SHP77 treated with DMSO at 0.1 percent for 48 hours (cell line): ENCODE measurements at regions not wholly inside any gene's neighbourhood (a gene's known extent, or its start where the extent isn't known, plus 50 kb on each side); places are given as distances from the start of the nearest gene placed in this dataset.

Experiments used
- DNase-seq: peaks from one replicate; lab custom pipeline; 2025; lab: John Stamatoyannopoulos, UW

DNA sequence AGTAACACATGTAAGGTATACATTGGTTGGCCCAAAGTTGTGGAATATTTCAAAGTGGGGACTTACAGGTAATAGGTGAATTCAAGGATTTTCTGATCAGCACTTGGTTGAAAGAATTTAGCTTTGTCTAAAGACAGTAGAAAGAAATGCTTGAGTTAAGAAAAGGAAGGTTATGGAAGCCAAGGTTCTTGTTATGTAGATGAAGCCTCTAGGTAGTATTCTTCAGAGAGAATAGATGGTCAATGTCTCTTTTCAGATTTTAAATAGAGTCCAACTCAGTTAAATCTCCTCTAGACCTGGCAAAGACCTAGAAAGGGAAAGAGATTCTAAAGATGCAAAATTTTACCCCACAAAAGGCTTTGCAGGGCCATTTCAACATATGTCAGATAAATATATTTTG, 157.4 kb downstream of the ANKRD30B start:
- no peak for DNase-seq

GRCh38 chr18:14905979-14906378, 158.0 kb downstream of the ANKRD30B start:
- no peak for DNase-seq

DNA sequence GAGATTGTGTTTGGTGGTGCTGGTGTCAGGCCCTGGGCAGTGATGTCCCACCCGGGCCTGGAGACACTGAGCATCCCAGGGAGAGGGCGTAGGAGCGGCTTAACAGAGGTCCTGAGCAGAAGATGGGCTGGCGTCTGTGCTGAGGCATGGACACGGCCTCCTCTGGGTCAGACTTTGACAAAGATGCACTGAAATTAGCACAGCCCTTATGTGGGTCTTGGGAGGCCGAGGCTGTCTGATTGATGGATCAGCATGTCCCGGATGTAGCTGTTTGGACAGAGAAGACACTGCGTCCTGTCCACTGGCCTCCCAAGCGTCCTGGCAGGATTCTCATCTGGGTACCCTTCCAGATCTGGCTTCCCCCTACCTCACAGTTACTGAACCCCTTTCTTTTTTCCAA, 159.4 kb downstream of the ANKRD30B start:
- no peak for DNase-seq

DNA sequence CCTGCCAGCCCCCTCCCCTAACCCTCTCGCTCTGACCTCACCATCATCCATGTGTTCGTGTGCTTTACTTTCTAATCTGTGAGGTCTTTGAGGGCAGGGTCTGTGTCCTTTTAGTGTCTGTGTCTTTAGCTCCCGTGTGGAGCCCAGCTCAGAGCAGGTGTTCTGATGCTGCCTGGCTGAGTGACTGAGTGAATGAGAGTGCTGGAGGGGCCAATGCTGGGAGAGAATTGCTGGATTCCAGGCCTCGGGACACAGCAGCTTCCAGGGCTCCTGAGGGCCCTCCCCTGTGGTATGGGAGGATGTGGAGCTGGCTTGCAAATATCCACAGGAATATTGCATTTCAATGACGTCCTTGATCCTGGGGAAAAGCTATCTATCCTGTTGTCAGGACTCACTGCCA, 160.6 kb downstream of the ANKRD30B start:
- no peak for DNase-seq

GRCh38 chr18:14912967-14913366, 165.0 kb downstream of the ANKRD30B start:
- no peak for DNase-seq

DNA sequence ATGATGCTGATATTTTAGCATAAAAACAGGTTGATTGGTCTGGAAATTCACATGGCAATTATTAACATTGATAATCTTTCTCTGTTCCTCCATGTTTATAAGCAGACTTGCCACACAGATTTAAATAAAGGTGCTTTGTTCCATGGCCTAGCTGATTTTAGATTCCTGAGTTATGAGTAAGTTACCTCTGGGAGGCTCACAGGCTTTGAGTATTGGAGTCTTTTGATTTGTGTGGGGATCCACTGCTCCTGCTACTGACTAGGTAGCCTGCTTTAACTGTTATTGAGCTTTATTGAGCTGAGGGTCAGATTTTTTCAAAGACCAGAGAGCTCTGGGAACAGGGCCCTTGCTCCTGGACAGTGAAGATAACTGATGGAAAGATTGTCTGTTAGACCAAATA, 166.1 kb downstream of the ANKRD30B start:
- no peak for DNase-seq

- no peak for DNase-seq
Measured at GRCh38 chr18:14914771-14915170, 166.8 kb downstream of the ANKRD30B start.

DNA sequence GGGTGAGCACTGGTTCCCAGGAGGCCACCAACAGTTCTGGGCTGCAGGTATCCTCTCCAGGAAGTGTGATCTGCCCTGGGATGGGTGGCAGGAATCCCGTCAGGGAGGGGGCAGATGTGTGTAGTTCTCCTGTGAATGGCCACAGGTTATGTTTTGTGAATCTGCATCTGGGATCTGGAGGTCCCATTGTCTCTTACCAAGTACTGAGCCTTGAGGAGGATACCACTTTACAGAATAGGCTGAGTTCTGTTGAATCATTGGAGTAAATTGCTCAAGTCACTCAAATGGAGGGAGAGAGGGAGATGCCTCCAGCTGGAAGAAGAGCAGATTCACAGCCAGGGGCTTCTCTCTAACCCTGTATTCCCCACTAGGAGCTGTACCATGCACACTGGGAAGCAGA, 168.2 kb downstream of the ANKRD30B start:
- DNase-seq, result no peak

- no peak for DNase-seq
Measured at GRCh38 chr18:14916851-14917250, 168.9 kb downstream of the ANKRD30B start.

GRCh38 chr18:14917311-14917710, 169.3 kb downstream of the ANKRD30B start:
- DNase-seq, result no peak

DNA sequence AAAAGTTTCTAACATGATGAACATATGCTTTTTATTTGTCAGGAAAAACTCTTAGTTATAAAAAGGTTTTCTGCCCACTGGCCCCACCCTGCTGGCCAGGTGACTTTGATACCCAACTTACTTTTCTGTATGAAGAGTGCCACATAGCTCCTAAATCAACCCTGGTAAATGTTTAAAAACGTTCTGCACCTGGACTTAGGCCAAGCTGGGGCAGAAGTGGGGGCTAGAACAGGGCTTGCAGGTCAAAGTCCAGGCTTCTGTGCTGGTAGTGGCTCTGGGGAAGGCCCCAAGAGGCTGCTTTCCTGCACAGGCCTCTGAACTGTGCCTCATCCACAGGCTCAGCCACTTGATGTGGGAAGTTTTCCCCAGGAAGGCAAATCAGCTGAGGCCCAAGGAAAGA, 171.7 kb downstream of the ANKRD30B start:
- DNase-seq, result no peak

DNA sequence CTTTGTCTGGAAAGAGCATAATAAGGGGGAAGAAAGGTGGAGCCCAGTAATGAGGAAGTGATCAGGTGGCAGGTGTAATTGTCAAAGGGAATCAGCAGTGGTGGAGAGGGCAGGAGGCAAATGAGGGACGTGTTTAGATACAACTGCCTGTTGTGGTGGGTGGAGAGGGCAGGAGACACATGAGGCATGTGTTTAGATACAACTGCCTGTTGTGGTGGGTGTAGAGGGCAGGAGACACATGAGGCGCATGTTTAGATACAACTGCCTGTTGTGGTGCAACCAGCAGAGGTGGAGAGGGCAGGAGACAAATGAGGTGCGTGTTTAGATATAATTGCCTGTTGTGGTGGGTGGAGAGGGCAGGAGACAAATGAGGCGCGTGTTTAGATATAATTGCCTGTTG, 173.1 kb downstream of the ANKRD30B start:
- DNase-seq, result no peak

- DNase-seq, result no peak
Measured at GRCh38 chr18:14921547-14921946, 173.6 kb downstream of the ANKRD30B start.

- DNase-seq, result no peak
Measured at GRCh38 chr18:14922031-14922430, 174.1 kb downstream of the ANKRD30B start.

GRCh38 chr18:14922965-14923565, 175.1 kb downstream of the ANKRD30B start:
- no peak for DNase-seq

DNA sequence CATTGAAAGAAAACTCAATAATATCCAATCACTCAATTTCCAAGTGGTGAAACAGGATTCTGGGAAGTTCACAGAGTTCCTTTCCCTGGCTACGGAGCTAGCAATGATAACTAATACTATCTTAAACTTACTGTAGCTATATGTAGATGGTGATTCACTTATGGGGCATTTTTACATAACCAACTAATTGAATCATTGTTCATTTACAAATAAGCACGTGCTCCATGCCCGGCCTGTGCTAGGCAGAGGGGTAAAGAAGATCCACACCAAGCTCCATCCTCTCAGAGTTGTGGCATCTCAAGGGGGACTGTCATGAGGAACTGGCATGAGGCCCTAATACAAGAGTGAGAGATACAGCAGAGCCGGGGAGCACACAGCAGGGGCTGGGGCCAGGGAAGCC, 176.3 kb downstream of the ANKRD30B start:
- no peak for DNase-seq

- DNase-seq, result no peak
Measured at GRCh38 chr18:14925281-14925709, 177.3 kb downstream of the ANKRD30B start.

DNA sequence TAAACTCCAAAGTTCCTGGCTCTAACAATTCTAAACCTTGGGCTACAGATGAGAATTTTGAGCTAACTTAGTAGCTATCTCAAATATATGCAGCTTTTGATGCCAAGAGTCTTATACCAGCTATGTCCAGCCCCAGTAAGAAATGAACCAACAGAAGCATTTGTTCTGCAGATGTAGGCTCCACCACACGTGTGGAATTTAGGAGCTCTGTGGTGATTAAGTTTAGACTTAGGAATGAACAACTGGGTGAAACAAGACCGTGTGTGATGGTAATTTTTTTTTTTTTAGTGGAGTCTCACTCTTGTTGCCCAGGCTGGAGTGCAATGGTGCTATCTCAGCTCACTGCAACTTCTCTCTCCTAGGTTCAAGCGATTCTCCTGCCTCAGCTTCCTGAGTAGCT, 179.7 kb downstream of the ANKRD30B start:
- no peak for DNase-seq

- no peak for DNase-seq
Measured at GRCh38 chr18:14928396-14928795, 180.4 kb downstream of the ANKRD30B start.

- no peak for DNase-seq
Measured at GRCh38 chr18:14930076-14930475, 182.1 kb downstream of the ANKRD30B start.

- DNase-seq, result no peak
Measured at GRCh38 chr18:14930576-14930975, 182.6 kb downstream of the ANKRD30B start.

GRCh38 chr18:14933049-14933851, 185.3 kb downstream of the ANKRD30B start:
- DNase-seq, result no peak

DNA sequence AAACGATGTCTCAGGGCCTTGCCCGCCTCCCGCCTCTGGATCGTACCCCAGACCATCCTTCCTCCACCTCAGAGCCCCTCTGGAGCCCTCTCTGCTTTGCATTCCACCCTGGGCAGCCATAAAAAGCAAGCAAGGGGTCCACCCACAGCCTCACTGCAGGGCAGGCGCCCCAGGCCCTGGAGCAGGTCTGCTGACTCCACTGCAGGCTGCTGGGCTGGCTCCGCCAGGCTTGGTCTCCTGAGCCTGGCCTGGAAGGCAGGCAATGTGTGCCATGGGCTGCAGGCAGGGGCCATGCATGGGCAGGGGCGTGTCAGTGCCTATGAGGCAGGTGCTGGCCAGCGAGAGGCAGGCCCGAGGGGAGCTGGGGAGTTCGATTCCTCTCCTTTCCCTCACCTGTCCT, 186.0 kb downstream of the ANKRD30B start:
- no peak for DNase-seq

DNA sequence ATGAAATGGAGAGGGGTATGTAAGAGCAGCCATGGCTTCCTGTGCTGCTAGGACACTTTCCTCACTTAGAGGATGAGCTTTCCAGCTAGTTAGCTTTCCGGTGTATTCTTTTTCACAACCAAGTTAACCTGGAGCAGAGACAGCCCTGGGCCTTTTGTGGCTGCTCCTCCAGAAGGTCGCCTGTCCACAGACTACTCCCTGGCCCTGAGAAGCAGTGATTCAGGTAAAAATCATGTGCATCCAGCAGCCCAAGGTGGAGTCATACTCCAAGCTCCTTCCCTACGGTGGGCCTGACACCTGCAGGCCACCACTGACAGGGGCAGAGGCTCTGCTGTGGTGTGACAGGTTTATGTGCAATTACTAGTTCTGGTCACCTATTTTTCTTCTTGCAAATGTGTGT, 187.2 kb downstream of the ANKRD30B start:
- DNase-seq, result no peak
